ENCODE measurements at regions not wholly inside any gene's neighbourhood (a gene's known extent, or its start where the extent isn't known, plus 50 kb on each side); places are given as distances from the start of the nearest gene placed in this dataset.

DNA sequence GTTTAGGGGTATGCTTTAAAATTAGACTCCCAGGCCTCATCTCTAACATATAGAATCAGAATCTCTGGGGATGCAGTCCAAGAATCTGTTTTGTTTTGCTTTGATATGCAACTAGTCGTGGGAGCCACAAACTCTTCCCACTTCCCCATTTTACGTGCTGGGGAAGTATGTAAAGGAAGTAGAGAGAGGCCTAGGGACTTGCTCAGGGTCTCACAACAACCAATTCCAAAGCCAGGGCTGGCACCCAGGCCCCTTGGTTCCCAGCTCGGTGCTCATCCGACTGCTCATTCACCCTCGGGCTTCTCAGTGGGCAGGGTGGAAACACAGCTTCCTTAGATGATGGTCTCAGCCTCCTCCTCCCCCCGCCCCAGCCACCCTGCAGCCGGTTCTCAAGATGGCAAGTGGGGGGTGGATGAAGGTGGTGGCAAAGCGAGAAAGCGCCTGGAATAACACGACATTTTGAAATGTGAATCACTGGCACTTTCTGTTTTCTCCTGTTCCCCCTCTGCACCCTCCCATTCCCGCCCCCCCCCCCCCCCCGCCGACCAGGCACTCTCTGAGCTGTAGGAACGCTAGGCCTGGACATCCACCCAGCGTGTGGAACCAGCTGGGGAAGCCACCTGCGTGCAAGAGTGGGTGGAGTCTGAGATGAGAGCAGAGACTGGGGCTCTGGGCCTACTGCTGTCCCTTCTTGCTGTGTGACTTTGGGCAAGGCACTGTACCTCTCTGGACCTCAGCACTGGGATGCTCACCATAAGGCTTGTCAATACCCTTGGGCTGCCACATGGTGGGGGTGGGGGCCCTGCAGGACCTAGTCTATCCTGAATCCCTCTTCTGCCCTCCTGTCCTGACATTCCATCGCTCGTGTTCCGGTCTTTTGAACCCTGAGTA lies 214.5 kb downstream of the RPLP1 start:
- Histone ChIP-seq H3K4me1 (no peaks in the 10 kb centered on the region), H3K27ac (no peak overlapping the region), H3K9me3 (no peaks in the 10 kb centered on the region), H3K27me3 (no peaks in the 10 kb centered on the region), H3K36me3 (no peaks in the 10 kb centered on the region), H3K4me3 (replicated peaks in 1 of 3) (no peak overlapping the region)
- intact Hi-C loops (cut with DNase I) = no loop called here
- TF ChIP-seq, protein P1, sequence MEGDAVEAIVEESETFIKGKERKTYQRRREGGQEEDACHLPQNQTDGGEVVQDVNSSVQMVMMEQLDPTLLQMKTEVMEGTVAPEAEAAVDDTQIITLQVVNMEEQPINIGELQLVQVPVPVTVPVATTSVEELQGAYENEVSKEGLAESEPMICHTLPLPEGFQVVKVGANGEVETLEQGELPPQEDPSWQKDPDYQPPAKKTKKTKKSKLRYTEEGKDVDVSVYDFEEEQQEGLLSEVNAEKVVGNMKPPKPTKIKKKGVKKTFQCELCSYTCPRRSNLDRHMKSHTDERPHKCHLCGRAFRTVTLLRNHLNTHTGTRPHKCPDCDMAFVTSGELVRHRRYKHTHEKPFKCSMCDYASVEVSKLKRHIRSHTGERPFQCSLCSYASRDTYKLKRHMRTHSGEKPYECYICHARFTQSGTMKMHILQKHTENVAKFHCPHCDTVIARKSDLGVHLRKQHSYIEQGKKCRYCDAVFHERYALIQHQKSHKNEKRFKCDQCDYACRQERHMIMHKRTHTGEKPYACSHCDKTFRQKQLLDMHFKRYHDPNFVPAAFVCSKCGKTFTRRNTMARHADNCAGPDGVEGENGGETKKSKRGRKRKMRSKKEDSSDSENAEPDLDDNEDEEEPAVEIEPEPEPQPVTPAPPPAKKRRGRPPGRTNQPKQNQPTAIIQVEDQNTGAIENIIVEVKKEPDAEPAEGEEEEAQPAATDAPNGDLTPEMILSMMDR (IDR thresholded peaks at IDR 0.05) = no peak
- no peak for TF ChIP-seq POLR2A (IDR thresholded peaks at IDR 0.05)
- DNase-seq = no peak
- WGBS, 2 donors = 59 to 74% methylated on average over 16 to 17 of the region's 19 CpGs

DNA sequence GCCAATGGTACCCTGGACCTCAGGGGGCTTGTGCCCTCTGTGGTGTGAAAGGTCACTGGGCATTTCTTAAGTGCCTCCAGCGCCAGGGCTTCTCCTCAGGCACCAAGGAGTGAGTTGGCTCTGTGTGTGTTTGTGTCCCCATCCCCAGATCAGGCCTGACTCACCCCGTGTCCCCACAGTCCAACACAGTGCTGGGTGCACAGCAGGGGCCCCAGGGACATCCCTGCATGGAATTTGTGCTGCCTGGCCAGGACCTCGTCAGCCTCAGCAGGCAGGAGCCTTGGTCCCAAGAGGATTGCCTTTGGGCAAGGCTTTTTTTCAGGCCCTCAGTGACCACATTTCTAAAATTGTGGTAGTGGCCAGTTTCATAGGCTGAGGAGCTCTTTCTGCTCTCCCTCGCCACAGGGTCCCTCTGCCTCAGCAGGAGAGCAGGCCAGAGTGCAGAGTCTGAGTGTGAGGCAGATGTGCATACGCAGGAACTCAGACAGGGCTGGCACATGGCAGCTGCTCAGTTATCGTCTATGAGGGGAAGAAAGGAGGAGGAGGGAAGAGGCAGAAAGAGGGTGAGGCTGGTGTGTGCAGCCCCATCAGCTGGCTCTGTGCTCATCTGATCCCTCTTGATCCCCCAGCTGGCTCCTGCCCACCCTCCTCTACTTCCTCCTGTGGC lies 215.6 kb downstream of the RPLP1 start:
- WGBS, 2 donors = 77 to 78% methylated on average over 5 to 6 of the region's 6 CpGs
- intact Hi-C loops (cut with DNase I) = no loop called here
- Histone ChIP-seq H3K4me3 (replicated peaks in 1 of 3) (no peak overlapping the region), H3K27me3 (no peaks in the 10 kb centered on the region), H3K4me1 (no peaks in the 10 kb centered on the region), H3K36me3 (no peaks in the 10 kb centered on the region), H3K9me3 (no peaks in the 10 kb centered on the region), H3K27ac (no peak overlapping the region)
- DNase-seq = no peak
- TF ChIP-seq, protein P1 (IDR thresholded peaks at IDR 0.05) = no peak
- TF ChIP-seq POLR2A (IDR thresholded peaks at IDR 0.05) = no peak

DNA sequence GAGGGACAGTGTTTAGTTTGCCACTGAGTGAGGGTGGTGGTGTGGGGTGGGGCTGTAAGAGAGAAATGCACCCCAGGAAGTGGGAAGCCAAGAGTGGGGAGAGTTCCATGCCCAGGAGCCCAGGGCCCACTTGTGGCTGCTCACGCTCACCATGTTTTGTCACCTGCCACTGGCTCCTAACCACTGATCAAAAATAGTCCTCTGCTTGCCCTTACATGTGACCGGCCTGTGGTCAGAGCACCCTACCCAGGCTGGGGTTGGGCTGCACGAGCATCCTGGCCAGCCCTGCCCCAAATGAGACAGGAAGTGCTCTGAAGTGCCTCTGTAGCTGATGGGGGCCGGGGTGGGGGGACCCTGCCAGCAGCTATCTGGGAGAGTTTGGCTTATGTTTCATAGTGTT lies 216.3 kb downstream of the RPLP1 start:
- Histone ChIP-seq H3K27me3 (no peaks in the 10 kb centered on the region), H3K4me1 (no peaks in the 10 kb centered on the region), H3K27ac (no peak overlapping the region), H3K4me3 (replicated peaks in 1 of 3) (no peak overlapping the region), H3K36me3 (no peaks in the 10 kb centered on the region), H3K9me3 (no peaks in the 10 kb centered on the region)
- DNase-seq = no peak
- 73 to 74% methylated on average over 3 to 4 of the region's 4 CpGs for whole genome bisulfite sequencing, 2 donors
- intact Hi-C loops (cut with DNase I) = no loop called here
- TF ChIP-seq, protein P1 (IDR thresholded peaks at IDR 0.05) = no peak
- no peak for TF ChIP-seq POLR2A (IDR thresholded peaks at IDR 0.05)

DNA sequence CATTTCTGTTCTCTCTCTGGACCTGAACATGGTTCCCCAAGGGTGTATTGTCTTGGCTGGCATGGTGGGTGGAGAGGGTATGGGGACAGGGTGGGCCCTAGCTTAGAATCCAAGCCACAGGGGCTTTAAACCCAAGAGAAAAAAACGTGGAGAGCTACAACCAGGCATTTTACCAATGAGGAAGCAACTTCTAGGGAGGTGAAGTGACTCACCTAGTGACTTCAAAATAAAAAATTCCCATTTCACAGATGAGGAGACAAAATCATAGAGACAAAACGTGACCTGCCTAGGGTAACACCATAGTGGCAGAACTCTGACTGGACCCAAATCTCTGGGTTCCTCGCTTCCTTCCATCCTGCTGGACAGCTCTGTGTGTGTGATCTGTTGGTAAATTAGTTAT lies 216.8 kb downstream of the RPLP1 start:
- Histone ChIP-seq H3K36me3 (no peaks in the 10 kb centered on the region), H3K27ac (no peak overlapping the region), H3K9me3 (no peaks in the 10 kb centered on the region), H3K27me3 (no peaks in the 10 kb centered on the region), H3K4me3 (replicated peaks in 1 of 3) (no peak overlapping the region), H3K4me1 (no peaks in the 10 kb centered on the region)
- no peak for DNase-seq
- TF ChIP-seq POLR2A (IDR thresholded peaks at IDR 0.05) = no peak
- TF ChIP-seq, protein P1 (IDR thresholded peaks at IDR 0.05) = no peak
- intact Hi-C loops (cut with DNase I) = no loop called here
- WGBS, 2 donors = 70 to 81% methylated on average over 3 of the region's 3 CpGs

DNA sequence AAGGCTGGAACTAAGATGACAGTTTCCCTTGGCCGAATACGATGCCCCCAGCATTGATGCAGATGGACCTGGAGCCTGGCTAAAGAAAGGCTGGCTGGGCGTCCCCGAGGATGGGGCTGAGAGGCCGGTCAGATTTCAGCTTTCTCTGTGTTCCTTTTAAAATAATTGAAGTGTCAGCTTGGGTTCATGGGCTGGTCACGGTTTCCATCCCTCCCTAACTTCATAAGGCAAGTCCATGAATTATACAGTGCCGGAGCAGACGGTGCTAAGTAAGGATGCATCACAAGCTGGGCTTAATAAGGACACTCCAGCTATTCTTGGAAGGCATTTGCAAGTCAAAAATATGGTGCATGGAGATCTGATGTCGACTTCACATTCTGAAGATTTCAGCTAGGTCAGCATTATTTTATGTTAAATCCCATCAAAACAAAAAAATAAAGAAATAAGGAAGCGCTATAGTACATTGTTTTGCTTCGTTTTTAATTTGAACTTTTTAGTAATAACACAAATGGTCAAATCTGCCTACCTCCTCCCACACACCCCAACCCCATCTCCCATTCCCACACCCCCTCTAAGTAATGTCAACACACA lies 220.8 kb downstream of the RPLP1 start:
- Histone ChIP-seq H3K36me3 (no peaks in the 10 kb centered on the region), H3K27me3 (no peaks in the 10 kb centered on the region), H3K27ac (no peak overlapping the region), H3K4me1 (no peaks in the 10 kb centered on the region), H3K9me3 (no peaks in the 10 kb centered on the region), H3K4me3 (replicated peaks in 1 of 3) (no peak overlapping the region)
- 75 to 79% methylated on average over 11 of the region's 11 CpGs for WGBS, 2 donors
- DNase-seq = no peak
- TF ChIP-seq, protein P1 (IDR thresholded peaks at IDR 0.05) = no peak
- no peak for TF ChIP-seq POLR2A (IDR thresholded peaks at IDR 0.05)
- intact Hi-C loops (cut with DNase I) = no loop called here

All from thyroid gland (tissue), 4 donors.